ENCODE measurements at regions not wholly inside any gene's neighbourhood (a gene's known extent, or its start where the extent isn't known, plus 50 kb on each side); places are given as distances from the start of the nearest gene placed in this dataset.

- no peak for DNase-seq
These were observed 874.9 kb upstream of the FLRT2 start for GRCh38 chr14:84655014-84655413.

- DNase-seq: no peak
These were observed 872.0 kb upstream of the FLRT2 start for GRCh38 chr14:84657911-84658310.

GRCh38 chr14:84670796-84671195 lies 859.1 kb upstream of the FLRT2 start:
- DNase-seq: no peak

GRCh38 chr14:84671776-84672175 lies 858.2 kb upstream of the FLRT2 start:
- DNase-seq: no peak

GRCh38 chr14:84674636-84675035 lies 855.3 kb upstream of the FLRT2 start:
- DNase-seq: no peak

GRCh38 chr14:84686550-84686949 lies 843.4 kb upstream of the FLRT2 start:
- no peak for DNase-seq

- no peak for DNase-seq
These were observed 841.5 kb upstream of the FLRT2 start for GRCh38 chr14:84688297-84689025.

- no peak for DNase-seq
These were observed 835.8 kb upstream of the FLRT2 start for GRCh38 chr14:84694161-84694560.

GRCh38 chr14:84704601-84705000 lies 825.3 kb upstream of the FLRT2 start:
- no peak for DNase-seq

GRCh38 chr14:84707830-84708229 lies 822.1 kb upstream of the FLRT2 start:
- DNase-seq: no peak

GRCh38 chr14:84708865-84709264 lies 821.1 kb upstream of the FLRT2 start:
- no peak for DNase-seq

GRCh38 chr14:84726471-84726870 lies 803.5 kb upstream of the FLRT2 start:
- DNase-seq: no peak

- no peak for DNase-seq
These were observed 780.6 kb upstream of the FLRT2 start for GRCh38 chr14:84749191-84749955.

GRCh38 chr14:84750284-84750683 lies 779.7 kb upstream of the FLRT2 start:
- DNase-seq: no peak

- no peak for DNase-seq
These were observed 779.0 kb upstream of the FLRT2 start for GRCh38 chr14:84750763-84751554.

GRCh38 chr14:84751745-84752144 lies 778.2 kb upstream of the FLRT2 start:
- no peak for DNase-seq

GRCh38 chr14:84760489-84761126 lies 769.3 kb upstream of the FLRT2 start:
- DNase-seq: no peak

GRCh38 chr14:84767434-84767833 lies 762.5 kb upstream of the FLRT2 start:
- no peak for DNase-seq

GRCh38 chr14:84770030-84770429 lies 759.9 kb upstream of the FLRT2 start:
- no peak for DNase-seq

GRCh38 chr14:84777356-84777755 lies 752.6 kb upstream of the FLRT2 start:
- no peak for DNase-seq

- no peak for DNase-seq
These were observed 747.0 kb upstream of the FLRT2 start for GRCh38 chr14:84782902-84783301.

GRCh38 chr14:84783511-84783910 lies 746.4 kb upstream of the FLRT2 start:
- DNase-seq: no peak

GRCh38 chr14:84785996-84786395 lies 743.9 kb upstream of the FLRT2 start:
- DNase-seq: no peak

Data from stimulated activated CD4-positive, alpha-beta T cell treated with anti-CD3 and anti-CD28 coated beads, Interleukin-2, amount 100 ng/mL, for 24 hours (primary cell).